Mucosa of rectum (tissue), 2 donors: ENCODE measurements at regions not wholly inside any gene's neighbourhood (a gene's known extent, or its start where the extent isn't known, plus 50 kb on each side); places are given as distances from the start of the nearest gene placed in this dataset.

ENCODE experiments used
- H3K27ac ChIP-seq, 2 donors: one replicate each; pipeline ENCODE4 v1.7.0; 2013; ENCODE audit warnings: inconsistent platforms in 2 of 2, low read depth in 2 of 2, low read length in 2 of 2
- H3K27me3 ChIP-seq, 2 donors: one replicate each; pipeline ENCODE4 v1.7.0; 2013; ENCODE audit warnings: low read length in 2 of 2; ENCODE audit not compliant: control insufficient read depth in 2 of 2, insufficient read depth in 2 of 2
- H3K36me3 ChIP-seq, 2 donors: one replicate each; pipeline ENCODE4 v1.7.0; 2013; ENCODE audit warnings: low read length in 2 of 2; ENCODE audit not compliant: control insufficient read depth in 2 of 2, insufficient read depth in 2 of 2
- H3K4me1 ChIP-seq, 2 donors: one replicate each; pipeline ENCODE4 v1.7.0; 2013; ENCODE audit warnings: low read length in 2 of 2, mild to moderate bottlenecking in 1 of 2; ENCODE audit not compliant: control insufficient read depth in 2 of 2, insufficient read depth in 2 of 2
- H3K4me3 ChIP-seq, 2 donors: one replicate each; pipeline ENCODE4 v1.7.0; 2013; ENCODE audit warnings: low read length in 2 of 2
- H3K9ac ChIP-seq, 2 donors: one replicate each; pipeline ENCODE4 v1.7.0; 2013; ENCODE audit warnings: low read length in 2 of 2, low read depth in 1 of 2, mild to moderate bottlenecking in 1 of 2
- H3K9me3 ChIP-seq, 2 donors: one replicate each; pipeline ENCODE4 v1.7.0; 2013; ENCODE audit warnings: low read length in 2 of 2; ENCODE audit not compliant: control insufficient read depth in 2 of 2
- donor health status: healthy.
- donor health status: Normal muscosa, but diverticular disease.

DNA sequence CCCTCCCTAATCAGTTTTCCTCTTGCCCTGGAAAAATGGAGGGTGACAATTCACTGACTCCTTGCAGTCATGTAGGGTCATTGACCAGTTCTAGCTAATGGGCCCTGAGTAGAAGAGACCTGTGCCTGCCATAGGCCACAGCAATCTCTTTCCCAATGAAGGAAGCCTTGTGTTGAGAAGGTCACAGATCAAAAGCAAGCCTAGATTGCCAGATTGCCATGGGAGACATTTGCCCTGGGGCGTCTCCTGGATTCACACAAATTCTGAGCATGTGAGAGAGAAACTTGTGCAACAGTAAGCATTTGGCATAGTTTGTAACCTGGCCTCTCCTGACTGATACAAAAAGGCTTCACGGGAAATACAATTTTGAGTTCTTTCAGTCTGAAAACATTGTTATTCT is 148.0 kb downstream of the NUDT12 start:
- Histone ChIP-seq H3K4me3 (no peak overlapping the region), H3K27ac (no peak overlapping the region), H3K9me3 (no peaks in the 10 kb centered on the region), H3K4me1 (no peaks in the 10 kb centered on the region), H3K36me3 (no peaks in the 10 kb centered on the region), H3K9ac (no peak overlapping the region), H3K27me3 (no peaks in the 10 kb centered on the region)

DNA sequence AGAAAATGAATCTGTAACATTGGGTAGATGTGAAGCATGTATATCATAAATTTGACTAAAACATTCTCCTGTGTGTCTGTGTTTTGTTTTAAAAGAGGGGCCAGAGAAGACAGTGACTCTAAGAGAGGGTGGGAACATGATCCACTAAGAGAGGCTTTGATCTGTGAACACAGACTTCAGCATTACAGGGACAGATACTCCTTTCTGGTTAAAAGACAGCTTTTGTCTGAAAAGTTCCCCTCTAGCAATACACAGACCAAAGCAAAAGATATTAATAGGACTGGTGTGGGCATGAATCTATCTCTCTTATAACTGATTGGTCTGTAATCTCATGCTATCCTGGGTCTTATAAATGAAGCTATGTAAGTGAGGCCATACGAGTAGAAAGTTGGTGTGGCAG is 150.9 kb downstream of the NUDT12 start:
- H3K36me3 ChIP-seq: no peaks in the 10 kb centered on the region
- H3K4me1 ChIP-seq: no peaks in the 10 kb centered on the region
- no peak overlapping the region for H3K4me3 ChIP-seq
- H3K9ac ChIP-seq: no peak overlapping the region
- no peaks in the 10 kb centered on the region for H3K27me3 ChIP-seq
- no peak overlapping the region for H3K27ac ChIP-seq
- H3K9me3 ChIP-seq: no peaks in the 10 kb centered on the region

GRCh38 chr5:103410172-103410571 is 151.6 kb downstream of the MACIR start:
- Histone ChIP-seq H3K27me3 (no peaks in the 10 kb centered on the region), H3K27ac (no peak overlapping the region), H3K36me3 (no peaks in the 10 kb centered on the region), H3K9me3 (no peaks in the 10 kb centered on the region), H3K4me1 (no peaks in the 10 kb centered on the region), H3K4me3 (no peak overlapping the region), H3K9ac (no peak overlapping the region)

DNA sequence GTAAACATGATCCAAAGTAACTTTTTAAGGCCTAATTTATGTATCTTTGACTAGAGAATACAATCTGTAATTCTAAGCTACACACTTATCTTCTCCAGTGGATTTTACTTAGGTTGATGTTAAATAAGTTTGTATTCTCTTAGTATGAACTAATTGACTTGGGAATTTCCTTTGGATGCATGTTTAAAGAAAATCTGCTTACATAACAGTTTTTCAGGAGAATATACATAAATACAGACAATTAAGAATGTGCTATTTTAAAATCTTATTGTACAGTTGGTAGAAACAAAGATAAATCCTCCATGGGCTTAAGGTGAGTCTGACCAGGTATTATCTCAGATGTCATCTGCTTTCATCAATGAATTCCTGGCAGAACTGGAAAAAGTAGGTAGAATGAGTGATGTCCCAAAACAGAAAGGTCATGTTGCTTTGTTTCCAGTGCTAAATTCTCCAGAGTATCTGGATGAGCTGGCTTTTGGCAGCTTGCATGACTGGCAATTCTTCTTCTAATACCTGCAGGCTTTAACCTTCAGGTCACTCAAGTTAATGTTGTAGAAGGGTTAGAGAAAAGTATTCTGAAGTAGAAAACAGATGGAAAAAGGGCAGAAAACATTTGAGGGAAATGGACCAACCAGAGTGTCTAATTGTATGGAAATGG is 150.6 kb downstream of the MACIR start:
- Histone ChIP-seq H3K9ac (no peak overlapping the region), H3K36me3 (no peaks in the 10 kb centered on the region), H3K4me3 (no peak overlapping the region), H3K9me3 (no peaks in the 10 kb centered on the region), H3K27me3 (no peaks in the 10 kb centered on the region), H3K27ac (no peak overlapping the region), H3K4me1 (no peaks in the 10 kb centered on the region)

DNA sequence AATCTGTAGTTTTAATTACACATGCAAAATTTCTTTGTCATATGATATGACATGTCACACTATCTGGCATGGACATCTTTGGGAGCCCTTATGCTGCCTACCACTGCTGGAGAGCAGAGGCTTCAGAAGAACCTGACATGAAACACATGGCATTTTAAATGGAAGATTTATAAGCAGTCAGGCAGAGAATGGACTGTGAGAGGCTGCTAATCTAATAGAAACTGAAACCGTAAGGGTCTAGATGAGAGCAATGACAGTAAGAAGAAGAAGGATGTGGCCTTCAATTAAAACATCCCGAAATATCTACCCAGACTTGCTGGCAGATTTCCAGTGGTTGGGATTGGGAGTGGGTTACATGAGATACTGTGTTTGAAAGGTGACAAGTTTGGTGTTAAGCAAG is 149.8 kb downstream of the MACIR start:
- Histone ChIP-seq H3K9me3 (no peaks in the 10 kb centered on the region), H3K27me3 (no peaks in the 10 kb centered on the region), H3K36me3 (no peaks in the 10 kb centered on the region), H3K4me3 (no peak overlapping the region), H3K4me1 (no peaks in the 10 kb centered on the region), H3K27ac (no peak overlapping the region), H3K9ac (no peak overlapping the region)

GRCh38 chr5:103407402-103407801 is 148.8 kb downstream of the MACIR start:
- Histone ChIP-seq H3K27me3 (no peaks in the 10 kb centered on the region), H3K9ac (no peak overlapping the region), H3K4me3 (no peak overlapping the region), H3K27ac (no peak overlapping the region), H3K4me1 (no peaks in the 10 kb centered on the region), H3K9me3 (no peaks in the 10 kb centered on the region), H3K36me3 (no peaks in the 10 kb centered on the region)

DNA sequence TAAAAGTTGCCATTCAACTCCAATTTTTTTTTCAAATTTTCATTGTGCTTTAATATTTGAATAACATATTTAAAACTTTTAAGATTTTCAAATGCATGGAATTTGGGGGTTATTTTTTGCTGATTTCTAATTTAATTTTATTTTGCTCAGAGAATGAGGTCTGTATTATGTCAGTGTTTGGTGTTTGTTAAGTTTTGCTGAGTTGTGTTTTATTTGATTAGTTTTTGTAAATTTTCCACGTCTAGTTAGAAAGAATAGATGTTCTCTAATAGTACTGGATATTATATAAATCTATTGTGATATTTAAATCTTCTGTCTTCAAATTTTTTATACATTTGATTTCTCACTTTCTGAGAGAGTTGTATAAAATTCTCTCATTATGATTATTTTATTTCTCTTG is 145.9 kb downstream of the MACIR start:
- no peaks in the 10 kb centered on the region for H3K4me1 ChIP-seq
- no peak overlapping the region for H3K9ac ChIP-seq
- no peaks in the 10 kb centered on the region for H3K27me3 ChIP-seq
- H3K27ac ChIP-seq: no peak overlapping the region
- no peaks in the 10 kb centered on the region for H3K9me3 ChIP-seq
- H3K36me3 ChIP-seq: no peaks in the 10 kb centered on the region
- H3K4me3 ChIP-seq: no peak overlapping the region

DNA sequence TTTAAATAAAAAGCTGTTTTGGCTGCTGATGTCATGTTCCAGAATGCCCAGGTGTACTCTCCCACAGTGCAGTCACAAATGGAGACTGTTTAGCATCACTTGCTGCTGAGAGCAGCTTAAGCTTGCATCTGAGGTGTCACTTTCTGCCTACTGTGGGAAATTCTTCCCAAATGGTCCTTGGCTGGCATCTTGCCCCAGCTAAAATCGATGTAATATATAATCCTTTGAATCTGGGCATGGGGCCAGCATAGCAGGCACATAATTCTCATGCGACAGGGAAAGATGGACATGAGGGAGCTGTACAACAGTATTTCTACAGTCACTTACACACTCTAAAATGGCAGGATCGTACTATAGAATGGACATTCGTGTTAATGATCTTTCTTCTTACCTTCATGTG is 144.3 kb downstream of the MACIR start:
- Histone ChIP-seq H3K36me3 (no peaks in the 10 kb centered on the region), H3K9me3 (no peaks in the 10 kb centered on the region), H3K27me3 (no peaks in the 10 kb centered on the region), H3K4me3 (no peak overlapping the region), H3K27ac (no peak overlapping the region), H3K4me1 (no peaks in the 10 kb centered on the region), H3K9ac (no peak overlapping the region)

GRCh38 chr5:103397739-103398581 is 139.4 kb downstream of the MACIR start:
- H3K4me3 ChIP-seq: no peak overlapping the region
- H3K36me3 ChIP-seq: no peaks in the 10 kb centered on the region
- H3K4me1 ChIP-seq: no peaks in the 10 kb centered on the region
- no peak overlapping the region for H3K9ac ChIP-seq
- no peaks in the 10 kb centered on the region for H3K9me3 ChIP-seq
- no peak overlapping the region for H3K27ac ChIP-seq
- H3K27me3 ChIP-seq: no peaks in the 10 kb centered on the region

- no peak overlapping the region for H3K4me3 ChIP-seq
- no peaks in the 10 kb centered on the region for H3K27me3 ChIP-seq
- H3K9me3 ChIP-seq: no peaks in the 10 kb centered on the region
- no peaks in the 10 kb centered on the region for H3K36me3 ChIP-seq
- no peak overlapping the region for H3K27ac ChIP-seq
- H3K9ac ChIP-seq: no peak overlapping the region
- no peaks in the 10 kb centered on the region for H3K4me1 ChIP-seq
Measured at GRCh38 chr5:103394676-103395075, 136.1 kb downstream of the MACIR start.
